MG63 (cell line): ENCODE measurements at regions not wholly inside any gene's neighbourhood (a gene's known extent, or its start where the extent isn't known, plus 50 kb on each side); places are given as distances from the start of the nearest gene placed in this dataset.
A peak's percentile ranks its signal among the peaks of the same experiment; 100 is the strongest.
"Not testable (repeated sequence)": the region's sequence is repeated elsewhere in the genome, so short reads cannot be mapped to it uniquely, and the experiment has no call there.

Source experiments
- DNase-seq: peaks from one replicate; pipeline ENCODE4 v3.0.0-alpha.2; 2020
- H3K27me3 ChIP-seq: fragments of 250-450 bp; sonication (Bioruptor Pico); 2 replicates; pipeline ENCODE4 v1.5.1; 2020; ENCODE audit warnings: mild to moderate bottlenecking, moderate library complexity
- H3K36me3 ChIP-seq: fragments of 250-450 bp; sonication (Bioruptor Pico); 2 replicates; pipeline ENCODE4 v1.5.1; 2020; ENCODE audit warnings: mild to moderate bottlenecking, moderate library complexity
- H3K4me3 ChIP-seq: fragments of 250-450 bp; sonication (Bioruptor Pico); 2 replicates; pipeline ENCODE4 v1.5.1; 2020; ENCODE audit warnings: mild to moderate bottlenecking, moderate library complexity
- H3K9me3 ChIP-seq: fragments of 250-450 bp; sonication (Bioruptor Pico); 2 replicates; pipeline ENCODE4 v1.5.1; 2020; ENCODE audit warnings: mild to moderate bottlenecking, moderate library complexity

GRCh38 chr2:142531377-142531776, 346.1 kb upstream of the KYNU start:
- no peaks in the 10 kb centered on the region for H3K9me3 ChIP-seq
- no peaks in the 10 kb centered on the region for H3K27me3 ChIP-seq
- H3K4me3 ChIP-seq: no peak overlapping the region
- no peaks in the 10 kb centered on the region for H3K36me3 ChIP-seq
- DNase-seq: no peak

GRCh38 chr2:142525720-142526119, 351.7 kb upstream of the KYNU start:
- H3K27me3 ChIP-seq: no peaks in the 10 kb centered on the region
- H3K36me3 ChIP-seq: no peaks in the 10 kb centered on the region
- no peaks in the 10 kb centered on the region for H3K9me3 ChIP-seq
- no peak for DNase-seq
- no peak overlapping the region for H3K4me3 ChIP-seq

- no peak for DNase-seq
- Histone ChIP-seq H3K27me3 (no peaks in the 10 kb centered on the region), H3K4me3 (no peak overlapping the region), H3K9me3 (no peaks in the 10 kb centered on the region), H3K36me3 (no peaks in the 10 kb centered on the region)
Observed at GRCh38 chr2:142521492-142521891, 356.0 kb upstream of the KYNU start.

- no peak overlapping the region for H3K4me3 ChIP-seq
- no peaks in the 10 kb centered on the region for H3K27me3 ChIP-seq
- H3K36me3 ChIP-seq: no peaks in the 10 kb centered on the region
- no peak for DNase-seq
- H3K9me3 ChIP-seq: no peaks in the 10 kb centered on the region
Observed at GRCh38 chr2:142515493-142515892, 362.0 kb upstream of the KYNU start.

- H3K36me3 ChIP-seq: no peaks in the 10 kb centered on the region
- H3K9me3 ChIP-seq: peaks cover 2% of the 10 kb centered on the region
- DNase-seq: no peak
- no peak overlapping the region for H3K4me3 ChIP-seq
- H3K27me3 ChIP-seq: no peaks in the 10 kb centered on the region
Observed at GRCh38 chr2:142509401-142509800, 368.1 kb upstream of the KYNU start.

GRCh38 chr2:142504754-142505153, 372.7 kb upstream of the KYNU start:
- H3K4me3 ChIP-seq: no peak overlapping the region
- peaks cover 2% of the 10 kb centered on the region for H3K9me3 ChIP-seq
- H3K36me3 ChIP-seq: no peaks in the 10 kb centered on the region
- H3K27me3 ChIP-seq: no peaks in the 10 kb centered on the region
- no peak for DNase-seq

GRCh38 chr2:142502402-142502801, 371.6 kb upstream of the LRP1B start:
- Histone ChIP-seq H3K36me3 (no peaks in the 10 kb centered on the region), H3K4me3 (no peak overlapping the region), H3K9me3 (peaks cover 2% of the 10 kb centered on the region), H3K27me3 (no peaks in the 10 kb centered on the region)
- no peak for DNase-seq

GRCh38 chr2:142495141-142495540, 364.3 kb upstream of the LRP1B start:
- DNase-seq: no peak
- H3K9me3 ChIP-seq: no peaks in the 10 kb centered on the region

GRCh38 chr2:142489631-142490030, 358.8 kb upstream of the LRP1B start:
- not testable (repeated sequence) for H3K36me3 ChIP-seq, H3K4me3 ChIP-seq, H3K9me3 ChIP-seq, H3K27me3 ChIP-seq, DNase-seq

More at GRCh38 chr2:142495141-142495540, 364.3 kb upstream of the LRP1B start:
- Histone ChIP-seq H3K27me3 (no peaks in the 10 kb centered on the region), H3K36me3 (no peaks in the 10 kb centered on the region), H3K4me3 (no peak overlapping the region)

- H3K4me3 ChIP-seq: no peak overlapping the region
- DNase-seq: no peak
- H3K9me3 ChIP-seq: no peaks in the 10 kb centered on the region
- no peaks in the 10 kb centered on the region for H3K27me3 ChIP-seq
- no peaks in the 10 kb centered on the region for H3K36me3 ChIP-seq
Observed at GRCh38 chr2:142484111-142484510, 353.3 kb upstream of the LRP1B start.

GRCh38 chr2:142483653-142484052, 352.8 kb upstream of the LRP1B start:
- no peaks in the 10 kb centered on the region for H3K27me3 ChIP-seq
- no peak for DNase-seq

GRCh38 chr2:142478206-142478605, 347.4 kb upstream of the LRP1B start:
- no peak for DNase-seq
- no peaks in the 10 kb centered on the region for H3K9me3 ChIP-seq
- no peaks in the 10 kb centered on the region for H3K27me3 ChIP-seq
- no peaks in the 10 kb centered on the region for H3K36me3 ChIP-seq
- H3K4me3 ChIP-seq: no peak overlapping the region

More at GRCh38 chr2:142483653-142484052, 352.8 kb upstream of the LRP1B start:
- no peaks in the 10 kb centered on the region for H3K36me3 ChIP-seq
- no peaks in the 10 kb centered on the region for H3K9me3 ChIP-seq
- no peak overlapping the region for H3K4me3 ChIP-seq

GRCh38 chr2:142472382-142472781, 341.6 kb upstream of the LRP1B start:
- Histone ChIP-seq H3K27me3 (no peaks in the 10 kb centered on the region), H3K9me3 (no peaks in the 10 kb centered on the region), H3K4me3 (no peak overlapping the region), H3K36me3 (no peaks in the 10 kb centered on the region)
- no peak for DNase-seq

- no peaks in the 10 kb centered on the region for H3K27me3 ChIP-seq
- H3K9me3 ChIP-seq: no peaks in the 10 kb centered on the region
- H3K36me3 ChIP-seq: no peaks in the 10 kb centered on the region
- DNase-seq: peak; percentile 1
- no peak overlapping the region for H3K4me3 ChIP-seq
Observed at GRCh38 chr2:142467321-142467720, 336.5 kb upstream of the LRP1B start.

GRCh38 chr2:142463047-142463446, 332.2 kb upstream of the LRP1B start:
- no peak for DNase-seq
- no peaks in the 10 kb centered on the region for H3K9me3 ChIP-seq
- H3K36me3 ChIP-seq: no peaks in the 10 kb centered on the region
- H3K27me3 ChIP-seq: no peaks in the 10 kb centered on the region
- H3K4me3 ChIP-seq: no peak overlapping the region

- Histone ChIP-seq H3K4me3 (no peak overlapping the region), H3K27me3 (no peaks in the 10 kb centered on the region), H3K36me3 (no peaks in the 10 kb centered on the region), H3K9me3 (no peaks in the 10 kb centered on the region)
- no peak for DNase-seq
Observed at GRCh38 chr2:142462306-142462705, 331.5 kb upstream of the LRP1B start.

- no peaks in the 10 kb centered on the region for H3K36me3 ChIP-seq
- no peaks in the 10 kb centered on the region for H3K27me3 ChIP-seq
- DNase-seq: no peak
- H3K9me3 ChIP-seq: no peaks in the 10 kb centered on the region
- no peak overlapping the region for H3K4me3 ChIP-seq
Observed at GRCh38 chr2:142445551-142446072, 314.8 kb upstream of the LRP1B start.

- Histone ChIP-seq H3K9me3 (no peaks in the 10 kb centered on the region), H3K36me3 (no peaks in the 10 kb centered on the region), H3K4me3 (no peak overlapping the region), H3K27me3 (no peaks in the 10 kb centered on the region)
- DNase-seq: no peak
Observed at GRCh38 chr2:142445023-142445422, 314.2 kb upstream of the LRP1B start.

GRCh38 chr2:142435847-142436246, 305.0 kb upstream of the LRP1B start:
- Histone ChIP-seq H3K36me3 (no peaks in the 10 kb centered on the region), H3K27me3 (no peaks in the 10 kb centered on the region), H3K4me3 (no peak overlapping the region), H3K9me3 (no peaks in the 10 kb centered on the region)
- DNase-seq: no peak
